ENCODE measurements at regions not wholly inside any gene's neighbourhood (a gene's known extent, or its start where the extent isn't known, plus 50 kb on each side); places are given as distances from the start of the nearest gene placed in this dataset.
"Not testable (repeated sequence)": the region's sequence is repeated elsewhere in the genome, so short reads cannot be mapped to it uniquely, and the experiment has no call there.

- peak; percentile 22 to 34 for DNase-seq
Observed at GRCh38 chr6:90369024-90369519, 72.4 kb upstream of the BACH2 start.

GRCh38 chr6:90368601-90369000, 72.0 kb upstream of the BACH2 start:
- DNase-seq = no peak

DNA sequence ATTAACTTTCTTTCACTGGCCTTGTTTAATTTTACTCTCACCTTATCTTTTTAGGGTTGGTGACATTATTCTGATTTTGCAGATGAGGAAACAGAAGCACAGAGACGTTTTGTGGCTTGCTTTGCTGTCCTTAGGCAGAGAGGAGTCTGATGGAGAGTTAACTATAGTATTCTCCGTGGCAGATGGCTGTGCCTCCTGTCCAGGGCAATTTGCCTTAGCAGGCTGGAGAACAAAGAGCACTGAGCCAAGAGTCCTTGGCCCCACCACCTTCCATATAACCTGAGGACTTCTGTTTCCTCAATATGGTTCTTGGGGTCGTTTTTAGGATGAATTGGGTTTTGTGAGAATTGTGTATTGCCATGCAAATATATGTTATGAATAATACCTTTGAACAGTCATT, 71.4 kb upstream of the BACH2 start:
- no peak for DNase-seq

DNA sequence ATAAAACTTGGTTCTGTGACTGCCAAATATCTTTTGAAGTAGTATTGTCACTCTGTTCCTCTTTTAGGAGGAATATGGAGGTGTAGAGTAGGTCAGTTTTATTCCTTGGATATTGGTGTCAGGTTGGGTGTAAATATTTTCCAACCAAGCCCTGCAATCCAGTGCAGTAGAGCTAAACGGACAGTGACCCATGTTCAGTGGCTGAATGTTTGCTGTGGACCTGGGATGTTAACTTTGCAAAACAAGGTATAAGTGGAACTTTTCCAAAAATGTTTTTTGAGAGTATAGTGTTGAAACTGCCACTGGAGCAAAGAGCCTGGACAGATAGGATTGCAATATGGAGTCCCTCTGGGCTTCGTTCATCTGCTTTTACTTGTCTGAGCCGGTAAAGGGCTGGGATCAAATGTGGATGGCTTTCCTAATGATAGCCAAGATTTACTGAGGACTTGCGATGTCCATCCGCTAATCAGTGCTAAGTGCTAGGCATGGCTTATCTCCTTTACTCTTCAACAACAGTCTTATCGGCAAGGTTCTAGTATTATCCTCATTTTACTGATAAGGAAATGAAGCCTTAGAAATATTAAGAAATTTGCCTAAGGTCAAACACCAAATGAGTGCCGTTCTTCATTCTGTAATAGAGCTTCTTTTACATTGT, 69.0 kb upstream of the BACH2 start:
- no peak for DNase-seq

GRCh38 chr6:90365002-90365401, 68.4 kb upstream of the BACH2 start:
- DNase-seq = no peak

DNA sequence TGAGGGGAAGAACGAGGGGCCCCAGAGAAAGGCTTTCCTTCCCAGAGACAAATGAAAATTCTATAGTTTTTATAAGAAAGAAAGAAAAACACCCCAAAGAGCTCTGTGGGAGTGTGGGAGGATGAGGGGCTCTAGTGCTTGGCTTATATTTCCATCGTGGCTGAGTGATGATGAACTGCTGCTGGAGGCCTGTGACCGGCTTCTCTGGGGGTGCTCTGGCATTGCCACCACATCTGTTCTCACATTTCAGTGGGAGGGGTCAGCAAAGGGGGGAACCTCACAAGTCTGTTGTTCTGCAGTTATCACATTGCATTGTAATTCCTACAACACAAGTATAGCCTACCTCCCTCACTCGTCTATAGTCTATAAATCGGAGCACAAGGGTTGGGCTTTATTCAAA, 67.6 kb upstream of the BACH2 start:
- DNase-seq = no peak

DNA sequence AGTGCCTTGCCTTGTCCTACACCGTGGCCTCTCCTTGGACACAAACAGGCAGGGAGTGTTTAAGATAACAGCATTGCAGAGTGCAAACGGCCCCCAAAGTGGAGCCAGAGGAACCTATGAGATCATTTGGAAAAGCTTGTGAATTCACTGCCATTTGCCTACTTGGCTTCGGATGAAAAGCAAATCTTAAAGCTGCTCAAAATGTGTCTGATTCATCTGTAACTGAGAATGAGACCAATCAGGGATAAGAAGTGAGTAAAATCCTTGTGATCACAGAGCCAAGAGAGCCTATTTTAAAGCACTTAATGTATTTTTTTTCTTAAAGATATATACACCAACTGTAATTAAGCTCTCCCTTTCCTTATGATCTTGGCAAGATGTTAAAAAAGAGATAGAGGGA, 65.7 kb upstream of the BACH2 start:
- no peak for DNase-seq

DNA sequence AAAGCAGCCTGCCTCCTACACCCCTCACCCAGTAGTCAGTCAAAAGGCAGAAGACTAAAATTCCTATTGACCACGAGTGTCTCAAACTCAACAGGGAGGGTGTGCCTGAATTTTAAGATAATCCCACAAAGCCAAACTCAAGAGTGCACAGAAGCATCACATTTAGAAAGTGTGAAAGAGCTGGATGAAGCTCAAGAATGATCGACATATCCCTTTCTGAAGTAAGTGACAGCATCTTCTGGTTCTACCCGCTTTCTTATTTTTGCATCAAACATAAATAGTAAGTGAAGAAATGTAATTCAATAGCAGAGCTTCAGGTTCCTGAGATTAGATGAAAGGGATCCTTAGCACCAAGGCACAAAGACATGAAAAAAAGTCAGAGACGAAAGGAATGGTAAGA, 64.5 kb upstream of the BACH2 start:
- DNase-seq = no peak

- not testable (repeated sequence) for DNase-seq
Observed at GRCh38 chr6:90358036-90358770, 61.6 kb upstream of the BACH2 start.

GRCh38 chr6:90356012-90356421, 59.4 kb upstream of the BACH2 start:
- no peak for DNase-seq

GRCh38 chr6:90354961-90355360, 58.3 kb upstream of the BACH2 start:
- DNase-seq = no peak

- no peak for DNase-seq
Observed at GRCh38 chr6:90351696-90352095, 55.1 kb upstream of the BACH2 start.

DNA sequence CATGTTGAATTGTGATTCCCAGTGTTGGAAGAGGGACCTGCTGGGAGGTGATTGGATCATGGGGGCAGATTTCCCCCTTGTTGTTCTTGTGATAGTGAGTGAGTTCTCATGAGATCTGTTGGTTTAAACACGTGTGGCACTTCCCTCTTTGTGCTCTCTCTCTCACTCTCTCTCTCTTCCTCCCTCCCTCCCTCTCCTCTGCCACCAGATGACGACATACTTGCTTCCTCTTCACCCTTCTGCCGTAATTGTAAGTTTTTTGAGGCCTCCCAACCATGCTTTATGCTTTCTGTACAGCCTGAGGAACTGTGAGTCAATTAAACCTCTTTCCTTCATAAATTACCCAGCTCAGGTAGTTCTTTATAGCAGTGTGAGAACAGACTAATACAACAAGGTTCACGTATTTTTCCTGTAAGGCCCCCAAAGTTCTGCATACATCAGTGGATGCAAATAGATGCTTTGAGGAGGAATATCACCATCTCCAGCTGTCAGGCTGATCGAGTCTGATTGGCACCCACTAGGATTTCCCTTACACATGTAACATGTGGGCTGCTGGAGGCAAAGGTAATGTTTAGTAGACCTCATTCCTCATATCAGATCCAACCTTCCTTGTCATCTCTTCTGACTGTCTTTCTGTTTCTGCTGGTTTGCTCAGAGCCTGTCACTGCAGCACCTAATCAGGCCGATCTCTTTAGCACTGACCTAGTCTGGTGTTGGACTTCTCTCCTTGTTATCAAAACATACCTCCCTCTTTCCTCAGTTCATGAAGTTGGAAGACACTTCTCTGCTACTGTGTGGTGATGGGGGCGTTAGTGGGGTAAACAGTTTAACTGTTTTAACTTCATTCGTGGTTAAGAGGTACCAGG, 54.3 kb upstream of the BACH2 start:
- peak; percentile 75 to 82 for DNase-seq

DNA sequence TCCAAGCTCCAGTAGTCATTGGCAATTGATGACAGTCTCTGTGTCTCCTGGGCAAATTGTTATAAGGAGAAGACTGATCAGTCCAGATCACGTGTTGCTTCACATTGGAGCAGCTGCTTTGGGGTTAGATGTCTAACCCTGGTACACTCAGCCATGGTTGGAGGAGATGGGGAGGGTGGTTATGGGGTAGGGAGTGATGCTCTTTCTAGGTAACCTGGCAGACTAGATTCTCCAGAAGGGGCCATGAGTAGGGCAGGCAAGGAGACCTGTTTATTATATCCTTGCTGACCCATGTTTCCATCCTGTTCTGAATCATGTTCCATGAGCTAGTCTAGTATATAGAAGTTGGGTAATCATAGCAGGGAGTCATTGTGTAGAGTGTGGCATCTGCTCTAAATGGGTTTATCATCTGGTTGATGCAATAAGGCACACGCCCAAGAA, 50.8 kb upstream of the BACH2 start:
- DNase-seq = no peak

- DNase-seq = no peak
Observed at GRCh38 chr6:90346729-90347128, 50.1 kb upstream of the BACH2 start.
